ENCODE measurements at regions not wholly inside any gene's neighbourhood (a gene's known extent, or its start where the extent isn't known, plus 50 kb on each side); places are given as distances from the start of the nearest gene placed in this dataset.

GRCh38 chr17:71677439-71677838, 443.4 kb upstream of the SOX9 start (continued):
- no peak for TF ChIP-seq PRDM15 (CRISPR knock-in tag; IDR thresholded peaks at IDR 0.05)
- TF ChIP-seq ZNF232 (CRISPR knock-in tag; IDR thresholded peaks at IDR 0.05): no peak
- no peak for TF ChIP-seq AFF4 (CRISPR knock-in tag; IDR thresholded peaks at IDR 0.05; ENCODE audit: borderline replicate concordance)
- no peak for TF ChIP-seq GTF2I (CRISPR knock-in tag; conservative IDR thresholded peaks at IDR 0.05)
- no peak for TF ChIP-seq NR2C2 (CRISPR knock-in tag; IDR thresholded peaks at IDR 0.05)
- TF ChIP-seq ZNF121 (CRISPR knock-in tag; IDR thresholded peaks at IDR 0.05): no peak

- ATAC-seq (no peak), DNase-seq (ENCODE audit: low spot score) (no peak)
- H3K4me1 Mint-ChIP-seq: no peaks in the 10 kb centered on the region
- ChIA-PET POLR2A (no interaction called here), CTCF (no interaction called here)
- H3K27ac Mint-ChIP-seq: no peak overlapping the region
- TF ChIP-seq CTCF (IDR thresholded peaks at IDR 0.05): no peak
- no peak for TF ChIP-seq MXD4 (CRISPR knock-in tag; IDR thresholded peaks at IDR 0.05; ENCODE audit: borderline replicate concordance)
- no peak for TF ChIP-seq KAT7 (CRISPR knock-in tag; IDR thresholded peaks at IDR 0.05; ENCODE audit: borderline replicate concordance)
- no peak for TF ChIP-seq RELA (CRISPR knock-in tag; IDR thresholded peaks at IDR 0.05; ENCODE audit: borderline replicate concordance)
- TF ChIP-seq EMX1 (CRISPR knock-in tag; IDR thresholded peaks at IDR 0.05): no peak
- no peak for TF ChIP-seq ARID4B (CRISPR knock-in tag; IDR thresholded peaks at IDR 0.05; ENCODE audit: borderline replicate concordance)
- no peak for TF ChIP-seq NR3C1 (CRISPR knock-in tag; conservative IDR thresholded peaks at IDR 0.05; ENCODE audit: low read depth)
- TF ChIP-seq ZNF219 (CRISPR knock-in tag; IDR thresholded peaks at IDR 0.05; ENCODE audit: borderline replicate concordance): no peak
- TF ChIP-seq PREB (CRISPR knock-in tag; IDR thresholded peaks at IDR 0.05; ENCODE audit: borderline replicate concordance): no peak
- no peak for TF ChIP-seq IRF1 (CRISPR knock-in tag; IDR thresholded peaks at IDR 0.05)
- no peak for TF ChIP-seq TEAD4 (CRISPR knock-in tag; IDR thresholded peaks at IDR 0.05)
- no peak for TF ChIP-seq MAX (CRISPR knock-in tag; IDR thresholded peaks at IDR 0.05)
- TF ChIP-seq JUN (CRISPR knock-in tag; IDR thresholded peaks at IDR 0.05): no peak
- no peak for TF ChIP-seq NR2C2 (CRISPR knock-in tag; IDR thresholded peaks at IDR 0.05)
- TF ChIP-seq ZNF232 (CRISPR knock-in tag; IDR thresholded peaks at IDR 0.05): no peak
- H3K36me3 Mint-ChIP-seq: no peaks in the 10 kb centered on the region
- H3K4me3 Mint-ChIP-seq: no peak overlapping the region
- no peaks in the 10 kb centered on the region for H3K27me3 Mint-ChIP-seq (ENCODE audit: low read depth)
- peaks cover 8% of the 10 kb centered on the region; the same call in 1 of the 2 replicates for H3K9me3 Mint-ChIP-seq
These were observed 441.0 kb upstream of the SOX9 start for GRCh38 chr17:71679832-71680231.
